ENCODE measurements at regions not wholly inside any gene's neighbourhood (a gene's known extent, or its start where the extent isn't known, plus 50 kb on each side); places are given as distances from the start of the nearest gene placed in this dataset.

- no peak for TF ChIP-seq CTCF (IDR thresholded peaks at IDR 0.05)
- TF ChIP-seq EZH2 (IDR thresholded peaks at IDR 0.05): no peak
Observed at GRCh38 chr1:244941121-244941520, 76.8 kb upstream of the HNRNPU start.
